GM21786 (cell line): ENCODE measurements at regions not wholly inside any gene's neighbourhood (a gene's known extent, or its start where the extent isn't known, plus 50 kb on each side); places are given as distances from the start of the nearest gene placed in this dataset.

ENCODE experiments used
- ATAC-seq: cut with Tn5 transposase; IDR thresholded peaks from one replicate; pipeline ENCODE4 v1.9.1; 2021; ENCODE audit not compliant: unreplicated experiment

- no peak for ATAC-seq
These were observed 352.0 kb upstream of the POU3F3 start for GRCh38 chr2:104501929-104502328.

GRCh38 chr2:104502901-104503300 is 351.0 kb upstream of the POU3F3 start:
- ATAC-seq: no peak

- no peak for ATAC-seq
These were observed 349.4 kb upstream of the POU3F3 start for GRCh38 chr2:104504331-104505073.

GRCh38 chr2:104518256-104518655 is 335.7 kb upstream of the POU3F3 start:
- no peak for ATAC-seq

GRCh38 chr2:104521247-104521646 is 332.7 kb upstream of the POU3F3 start:
- no peak for ATAC-seq

- no peak for ATAC-seq
These were observed 330.0 kb upstream of the POU3F3 start for GRCh38 chr2:104523921-104524320.

GRCh38 chr2:104528101-104528500 is 325.8 kb upstream of the POU3F3 start:
- ATAC-seq: no peak

GRCh38 chr2:104531122-104531521 is 322.8 kb upstream of the POU3F3 start:
- no peak for ATAC-seq

GRCh38 chr2:104537116-104537515 is 316.8 kb upstream of the POU3F3 start:
- ATAC-seq: no peak

- no peak for ATAC-seq
These were observed 315.8 kb upstream of the POU3F3 start for GRCh38 chr2:104538077-104538476.

- no peak for ATAC-seq
These were observed 314.3 kb upstream of the POU3F3 start for GRCh38 chr2:104539649-104540048.

- no peak for ATAC-seq
These were observed 308.9 kb upstream of the POU3F3 start for GRCh38 chr2:104545055-104545454.

GRCh38 chr2:104546537-104546936 is 307.4 kb upstream of the POU3F3 start:
- ATAC-seq: no peak

GRCh38 chr2:104547221-104547620 is 306.7 kb upstream of the POU3F3 start:
- no peak for ATAC-seq

- no peak for ATAC-seq
These were observed 292.7 kb upstream of the POU3F3 start for GRCh38 chr2:104561251-104561650.

GRCh38 chr2:104562537-104562936 is 291.4 kb upstream of the POU3F3 start:
- no peak for ATAC-seq

GRCh38 chr2:104563398-104563996 is 290.4 kb upstream of the POU3F3 start:
- ATAC-seq: no peak

GRCh38 chr2:104568247-104568646 is 285.7 kb upstream of the POU3F3 start:
- ATAC-seq: no peak

GRCh38 chr2:104570259-104570658 is 283.7 kb upstream of the POU3F3 start:
- no peak for ATAC-seq

GRCh38 chr2:104572834-104573233 is 281.1 kb upstream of the POU3F3 start:
- no peak for ATAC-seq

- ATAC-seq: no peak
These were observed 279.5 kb upstream of the POU3F3 start for GRCh38 chr2:104574367-104574766.

- no peak for ATAC-seq
These were observed 276.8 kb upstream of the POU3F3 start for GRCh38 chr2:104577143-104577542.

- ATAC-seq: no peak
These were observed 271.4 kb upstream of the POU3F3 start for GRCh38 chr2:104582471-104582870.
